Endometrial microvascular endothelial cells (primary cell): ENCODE measurements at regions not wholly inside any gene's neighbourhood (a gene's known extent, or its start where the extent isn't known, plus 50 kb on each side); places are given as distances from the start of the nearest gene placed in this dataset.

Experiments used
- in situ Hi-C: cut with HindIII; loops from 2 replicates; pipeline ENCODE4 v1.10.0; 2017; ENCODE audit warnings: low sequenced_read_pairs, low pct_unique_long_range_greater_than_20kb; ENCODE audit errors: inconsistent ontology term

DNA sequence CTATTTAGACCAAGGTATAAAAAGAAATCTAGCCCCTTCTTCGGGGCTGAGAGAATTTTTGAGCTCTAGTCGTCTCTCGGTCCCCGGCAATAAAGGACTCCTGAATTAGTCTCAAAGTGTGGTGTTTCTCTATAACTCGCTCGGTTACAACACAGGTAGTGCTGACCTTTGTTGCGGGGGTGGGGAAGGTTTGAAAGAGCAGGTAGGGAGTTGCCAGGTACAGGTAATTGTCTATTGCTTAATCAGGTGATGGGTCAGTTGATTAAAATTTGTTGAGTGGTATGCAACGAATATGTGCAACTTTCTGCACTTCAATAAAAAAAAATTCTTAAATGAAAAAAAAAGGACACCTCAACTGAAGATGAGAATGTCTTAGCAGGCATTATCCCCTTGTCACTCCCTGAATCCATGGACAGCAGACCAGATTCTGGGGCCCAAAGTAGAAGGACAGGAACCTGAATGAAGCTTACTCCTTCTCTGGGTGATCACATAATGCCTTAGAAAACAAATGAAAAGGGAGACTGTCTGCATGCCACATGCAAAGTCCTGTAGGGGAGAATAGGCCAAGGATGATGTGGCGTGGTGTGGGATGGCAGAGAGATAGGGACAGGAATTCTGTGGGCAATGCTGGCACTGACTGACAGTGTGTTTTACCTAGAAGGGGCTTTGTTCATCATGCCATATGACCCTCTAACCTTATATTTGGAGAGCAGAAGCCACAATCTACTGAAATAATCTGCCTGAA lies 157.6 kb upstream of the OLIG3 start:
- in situ Hi-C loops, result no loop called here

DNA sequence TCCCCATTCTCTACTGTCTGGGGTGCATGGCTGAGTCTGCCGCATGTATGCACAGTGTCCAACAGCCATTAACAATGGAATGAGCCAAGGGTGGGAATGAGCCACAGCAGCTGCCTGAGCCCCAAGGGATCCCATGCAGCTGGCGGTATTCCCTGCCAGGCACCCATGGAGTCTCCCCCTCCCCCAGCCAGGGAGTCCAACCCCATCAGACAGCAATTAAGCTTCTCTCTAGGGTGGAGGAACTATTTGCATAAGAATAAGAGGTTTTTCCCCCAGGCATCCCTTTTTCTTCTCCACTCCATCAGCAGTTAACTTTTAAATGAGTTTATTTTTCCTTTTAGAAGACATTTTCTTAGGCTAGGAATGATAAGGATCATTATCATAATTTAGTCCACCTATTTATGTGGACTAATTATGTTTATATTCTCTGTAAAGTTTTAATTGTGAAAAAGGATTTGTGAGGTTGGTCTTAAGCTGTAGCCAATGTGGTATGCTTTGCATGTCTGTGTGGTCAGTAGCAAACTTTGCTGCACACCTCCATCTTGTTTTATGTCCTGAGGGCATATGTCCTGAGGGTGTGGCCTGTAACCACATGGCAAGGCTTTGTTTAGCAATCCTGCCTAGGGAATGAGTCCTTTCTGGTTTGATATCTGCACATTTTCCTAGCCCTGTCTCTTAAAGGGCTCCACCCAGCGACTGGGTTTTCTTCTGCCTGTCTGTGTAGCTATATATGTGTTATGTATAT lies 158.9 kb upstream of the OLIG3 start:
- in situ Hi-C loops, result no loop called here

DNA sequence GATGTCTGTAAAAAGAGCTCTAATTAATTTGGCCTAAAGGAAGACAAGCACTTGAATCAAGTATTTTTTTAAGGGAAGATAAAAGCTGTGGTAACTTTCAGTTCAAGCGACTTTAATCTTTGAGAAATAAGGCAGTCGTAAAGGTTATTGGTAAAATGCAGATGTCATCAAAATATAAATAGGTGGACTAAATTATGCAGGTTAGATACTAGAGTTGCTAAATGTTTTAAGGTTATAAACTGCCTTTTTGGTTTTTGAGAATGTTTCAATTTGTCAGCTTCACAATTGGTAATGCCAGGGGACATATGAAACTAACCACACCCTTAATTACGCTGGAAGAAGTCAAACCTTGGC lies 159.5 kb upstream of the OLIG3 start:
- in situ Hi-C loops, result no loop called here

DNA sequence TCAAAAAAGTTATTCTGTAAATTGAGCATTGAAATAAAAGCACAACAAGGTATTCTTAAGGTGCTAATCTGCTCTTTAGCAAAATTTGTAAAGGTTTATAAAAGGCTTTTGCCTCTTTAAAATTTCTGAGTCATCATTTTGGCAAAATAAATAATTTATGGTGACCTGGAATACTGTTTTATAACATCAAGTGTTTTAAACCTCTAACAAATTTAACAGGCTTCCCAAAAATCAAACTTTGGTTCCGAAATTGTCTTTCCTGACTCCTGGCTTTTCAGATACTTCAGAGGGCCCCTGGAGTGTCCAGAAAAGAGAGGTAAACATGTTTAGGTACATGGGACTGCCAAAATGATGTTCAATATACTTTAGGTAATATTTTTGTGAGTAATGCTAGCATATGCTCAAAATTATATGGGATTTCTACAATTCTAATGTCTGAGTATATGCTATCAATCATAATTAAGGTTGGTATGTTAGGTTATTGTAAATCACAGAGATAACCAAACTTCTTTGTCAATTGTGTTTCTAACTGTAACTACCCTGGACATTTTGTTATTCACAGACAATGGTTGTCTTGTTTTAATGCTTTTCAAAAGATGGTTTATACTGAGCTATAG lies 160.3 kb upstream of the OLIG3 start:
- in situ Hi-C loops, result no loop called here

DNA sequence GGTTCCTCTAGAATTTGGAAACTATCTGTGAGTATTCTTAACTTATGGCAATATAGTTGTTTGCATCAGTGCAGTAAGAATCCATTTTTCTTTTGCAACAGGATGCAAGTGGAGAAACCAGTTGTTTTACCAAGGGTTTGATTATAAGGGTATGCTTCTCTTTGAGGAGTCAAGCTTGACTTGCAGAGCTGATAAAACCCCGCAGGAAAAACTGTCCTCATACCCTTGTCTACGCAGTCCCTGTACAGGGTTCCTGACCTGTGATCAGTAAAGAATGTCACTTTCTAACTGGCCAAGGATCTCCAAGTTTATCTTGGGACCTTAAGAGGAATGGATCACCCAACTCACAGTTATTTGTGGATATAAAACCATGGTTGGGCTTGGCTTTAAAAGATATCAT lies 161.1 kb upstream of the OLIG3 start:
- in situ Hi-C loops, result no loop called here

DNA sequence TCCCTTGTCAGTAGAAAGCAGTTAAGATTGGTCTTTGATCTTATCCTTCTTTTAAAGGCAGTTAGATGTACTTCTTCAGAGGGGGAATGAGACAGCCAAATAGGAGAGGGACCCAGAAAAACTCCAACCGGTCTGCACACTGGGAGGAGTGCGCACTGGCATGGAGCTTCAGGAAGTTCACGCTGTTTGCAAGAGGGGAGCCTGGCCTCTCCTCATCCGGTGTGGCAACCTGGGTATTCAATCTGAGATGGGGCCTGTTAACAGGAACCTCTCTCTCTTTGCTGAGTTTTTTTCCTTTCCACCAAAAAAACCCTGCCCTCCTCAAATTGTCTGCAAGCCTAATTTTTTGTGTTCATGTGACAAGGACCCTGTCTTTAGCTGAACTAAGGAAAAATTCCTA lies 162.5 kb upstream of the OLIG3 start:
- in situ Hi-C loops, result no loop called here

DNA sequence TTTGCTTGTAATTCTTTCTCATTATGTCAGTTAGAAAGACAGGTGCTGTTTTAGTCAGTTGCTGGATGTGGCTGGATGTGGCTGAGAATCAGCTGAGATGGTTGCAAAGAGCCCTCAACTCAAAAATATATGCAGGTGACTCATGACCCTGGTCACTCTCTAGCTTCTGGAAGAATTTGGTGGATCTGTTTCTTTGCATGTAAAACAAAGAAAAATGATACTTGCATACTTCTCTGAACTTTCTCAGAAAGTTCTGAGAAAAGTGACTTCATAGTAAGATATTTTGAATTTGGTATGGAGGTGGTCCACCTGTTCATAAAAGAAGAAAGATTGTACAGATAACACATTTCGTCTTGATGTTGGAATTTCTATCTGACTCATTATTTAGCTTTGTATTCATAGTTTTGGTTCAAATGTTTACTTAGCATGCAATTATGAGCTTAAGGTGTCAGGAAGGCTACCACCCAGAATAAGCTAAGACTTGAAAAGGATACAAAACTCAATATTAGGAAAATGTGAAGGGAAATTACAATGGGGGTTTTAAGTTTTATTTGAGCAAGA lies 163.2 kb upstream of the OLIG3 start:
- in situ Hi-C loops, result no loop called here

DNA sequence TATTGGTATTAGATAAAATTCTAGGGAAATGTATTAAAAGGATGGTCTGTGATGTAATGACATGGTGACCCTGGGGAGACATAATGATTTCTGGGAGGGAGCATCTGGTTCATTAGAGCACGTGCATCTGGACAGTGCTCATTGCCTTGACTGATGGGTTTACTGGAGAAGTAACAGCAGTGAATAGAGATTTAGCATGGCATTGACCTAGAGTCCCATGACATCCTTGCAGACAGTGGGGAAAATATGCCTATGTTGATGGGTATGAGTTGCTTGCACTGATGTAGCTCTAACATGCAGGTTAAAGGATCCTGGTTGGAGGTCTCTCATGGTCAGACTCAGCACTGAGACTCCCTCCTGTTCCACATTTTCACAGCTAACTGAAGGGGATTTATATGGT lies 164.1 kb upstream of the OLIG3 start:
- in situ Hi-C loops, result no loop called here

DNA sequence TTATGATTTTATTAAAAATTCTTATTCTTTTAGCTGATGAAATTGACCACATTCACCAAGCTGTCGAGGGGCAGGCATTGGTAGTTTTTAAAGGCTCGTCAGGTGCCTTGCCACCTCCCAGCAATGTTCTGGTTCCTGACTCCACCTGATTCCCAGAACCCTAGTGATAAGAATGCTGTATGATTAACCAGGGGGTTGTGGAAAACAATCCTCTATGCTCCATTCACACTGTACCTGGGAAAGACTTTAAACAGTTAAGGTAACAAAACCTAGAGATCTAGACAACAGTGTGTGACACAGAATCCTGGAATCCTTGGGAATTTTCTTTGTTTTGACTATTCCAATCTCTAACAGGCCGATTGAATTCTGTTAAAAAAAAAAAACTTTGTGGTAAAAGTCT lies 165.7 kb upstream of the OLIG3 start:
- in situ Hi-C loops, result no loop called here

DNA sequence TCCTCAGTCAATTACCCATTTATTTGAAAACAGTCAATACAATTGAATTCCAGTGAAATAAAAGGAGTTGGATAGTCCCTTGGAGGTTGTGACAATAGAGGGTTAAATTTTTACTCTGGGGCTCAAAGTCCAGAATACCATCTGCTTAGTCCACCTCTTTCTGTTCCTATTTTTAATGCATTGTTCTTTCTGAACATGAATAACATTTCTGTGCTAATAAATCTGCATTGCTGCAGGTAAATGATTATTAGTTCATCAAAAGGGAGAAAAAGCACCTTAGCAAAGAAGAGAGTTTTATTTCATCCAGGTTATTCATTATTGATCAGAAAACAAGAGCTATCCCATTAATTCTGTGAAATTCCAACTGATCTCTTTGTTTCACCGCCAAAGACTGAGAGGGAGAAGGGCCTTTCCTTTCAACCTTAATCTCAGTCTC lies 166.1 kb upstream of the OLIG3 start:
- in situ Hi-C loops, result no loop called here

DNA sequence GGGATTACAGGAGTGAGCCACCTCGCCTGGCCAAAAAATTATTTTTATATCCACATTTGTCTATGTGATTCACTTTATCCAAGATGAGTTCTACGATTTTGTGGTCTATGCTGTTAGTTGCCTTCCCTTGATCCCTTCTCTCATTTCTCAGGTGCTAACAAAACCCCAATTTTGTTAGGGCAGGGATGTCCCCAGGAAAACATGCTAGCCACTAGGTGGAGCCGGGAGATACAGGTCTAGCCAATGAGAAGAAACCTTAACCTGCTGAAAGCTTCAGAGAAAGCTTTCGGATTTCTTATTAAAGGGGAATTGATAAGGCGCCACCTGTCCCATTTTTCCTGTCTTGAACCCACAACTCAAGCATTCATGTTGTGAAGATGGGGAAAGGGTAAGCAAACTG lies 167.4 kb upstream of the OLIG3 start:
- in situ Hi-C loops, result no loop called here

DNA sequence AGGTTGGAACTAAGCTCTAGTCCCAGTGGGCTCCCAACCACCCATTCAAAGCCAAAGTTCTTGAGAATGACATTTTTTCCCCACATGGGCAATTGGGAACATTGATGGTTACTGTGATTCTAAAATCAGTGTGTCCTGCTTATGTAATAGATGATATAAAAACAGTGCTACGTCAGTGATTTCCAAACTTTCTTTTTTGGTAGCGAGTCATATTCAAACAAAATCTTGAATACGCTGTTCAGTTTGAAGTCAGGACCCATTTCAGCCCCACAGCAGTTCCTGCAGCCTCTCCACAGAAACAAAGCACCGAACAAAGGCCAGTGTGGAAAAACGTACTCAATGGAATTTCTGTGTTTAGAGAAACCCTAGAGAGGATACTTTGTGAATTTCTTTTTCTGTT lies 170.0 kb upstream of the OLIG3 start:
- in situ Hi-C loops, result no loop called here

DNA sequence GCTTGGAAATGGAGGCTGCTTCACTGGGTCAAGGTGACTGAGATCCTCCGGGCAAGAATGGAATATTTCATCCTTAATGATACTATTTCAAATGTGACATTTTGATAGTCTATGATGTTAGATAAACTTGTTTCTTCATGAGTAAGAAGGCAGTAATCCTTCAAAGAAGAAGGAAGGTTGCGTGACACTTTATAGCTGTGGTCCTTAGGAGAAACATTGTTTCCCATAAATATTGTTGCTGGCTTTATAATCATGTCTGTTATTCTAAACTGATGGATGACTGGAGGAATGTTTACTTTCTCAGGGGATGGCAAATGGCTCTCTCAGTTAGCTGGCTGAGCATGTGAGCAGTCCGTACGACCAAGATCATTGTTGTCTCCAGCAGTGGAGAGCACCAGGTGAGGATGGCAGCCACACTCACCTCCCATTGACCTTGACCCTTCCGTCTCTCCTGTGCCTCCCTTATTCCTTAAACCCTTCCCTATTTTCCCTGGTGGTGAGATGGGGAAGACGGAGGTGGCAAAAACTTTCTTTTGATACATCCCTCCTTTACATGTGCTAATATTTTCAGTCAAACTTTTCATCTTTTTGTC lies 171.2 kb upstream of the OLIG3 start:
- in situ Hi-C loops, result no loop called here

DNA sequence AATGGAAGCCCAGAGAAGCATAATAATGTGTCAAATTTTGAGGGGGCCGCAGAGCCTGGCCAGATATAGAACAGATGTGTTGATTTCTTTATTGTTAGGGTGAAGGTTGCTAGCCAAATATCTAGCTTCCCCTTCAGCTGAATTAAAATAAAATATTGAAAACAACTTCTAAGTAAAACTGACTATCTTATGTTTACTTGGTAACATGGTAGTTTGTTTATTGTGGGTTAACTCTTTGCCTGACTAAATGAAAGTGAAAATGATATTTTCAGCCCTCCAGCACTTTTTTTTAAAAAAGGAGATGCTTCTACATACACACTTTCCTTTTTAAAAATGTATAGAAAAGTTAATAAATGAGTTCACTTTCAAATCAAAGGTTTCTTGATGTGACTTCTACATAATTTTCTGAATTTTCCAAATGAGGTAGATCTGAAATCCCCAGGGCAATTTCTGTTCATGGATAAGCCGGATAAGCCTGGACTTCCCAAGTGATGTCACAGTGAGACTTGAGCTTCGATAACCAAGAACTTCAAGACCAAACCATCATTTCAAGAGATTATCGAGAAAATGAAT lies 172.1 kb upstream of the OLIG3 start:
- in situ Hi-C loops, result no loop called here

DNA sequence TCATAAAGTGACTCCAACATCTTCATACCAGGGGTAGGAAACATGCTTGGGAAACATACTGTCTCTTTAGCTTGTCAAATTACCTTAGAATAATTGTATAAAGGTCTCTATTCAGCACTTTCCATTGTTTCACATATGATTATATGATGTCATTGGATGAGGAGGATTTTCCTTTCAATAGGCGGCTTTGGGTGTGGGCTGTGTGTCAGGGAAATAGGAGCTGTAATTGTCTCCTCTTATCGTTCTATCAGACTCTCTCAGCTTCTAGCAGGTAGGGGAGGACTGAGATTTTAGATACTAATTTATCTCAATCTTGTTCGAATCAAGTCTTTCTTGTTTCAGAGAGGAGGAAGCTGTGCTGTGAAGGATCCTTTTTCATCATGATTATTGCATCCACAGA lies 179.4 kb upstream of the OLIG3 start:
- in situ Hi-C loops, result no loop called here

DNA sequence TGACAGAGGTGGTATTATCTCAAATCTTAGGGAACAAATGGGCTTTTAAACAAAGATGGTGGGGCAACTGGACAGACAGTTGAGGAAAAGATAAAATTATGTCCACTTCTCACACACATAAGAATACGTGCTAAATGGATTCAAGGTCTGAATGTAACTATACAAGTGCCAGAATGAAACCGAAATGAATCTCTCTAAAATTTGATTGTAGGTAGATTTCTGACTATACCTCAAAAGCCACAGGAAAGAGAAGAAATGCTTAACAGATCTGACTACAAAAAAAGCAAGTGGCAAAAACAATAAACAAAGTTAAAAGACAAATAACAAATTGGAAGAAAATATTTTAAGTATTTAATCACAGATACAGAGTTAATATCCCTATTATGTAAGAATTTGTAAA lies 182.7 kb upstream of the OLIG3 start:
- in situ Hi-C loops, result no loop called here

DNA sequence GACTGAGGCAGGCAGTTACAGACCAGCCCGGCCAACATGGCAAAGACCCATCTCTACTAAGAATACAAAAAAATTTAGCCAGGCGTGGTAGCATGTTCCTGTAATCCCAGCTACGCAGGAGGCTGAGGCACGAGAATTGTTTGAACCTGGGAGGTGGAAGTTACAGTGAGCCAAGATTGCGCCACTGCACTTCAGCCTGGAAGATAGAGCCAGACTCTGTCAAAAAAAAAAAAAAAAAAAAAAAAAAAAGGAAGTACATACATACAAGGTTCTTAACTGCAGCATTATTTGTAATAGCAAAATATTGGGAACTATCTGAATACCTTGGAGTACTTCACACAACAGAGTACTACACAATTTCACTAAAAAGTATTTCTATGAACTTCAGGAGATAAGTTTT lies 183.5 kb upstream of the OLIG3 start:
- in situ Hi-C loops, result no loop called here

DNA sequence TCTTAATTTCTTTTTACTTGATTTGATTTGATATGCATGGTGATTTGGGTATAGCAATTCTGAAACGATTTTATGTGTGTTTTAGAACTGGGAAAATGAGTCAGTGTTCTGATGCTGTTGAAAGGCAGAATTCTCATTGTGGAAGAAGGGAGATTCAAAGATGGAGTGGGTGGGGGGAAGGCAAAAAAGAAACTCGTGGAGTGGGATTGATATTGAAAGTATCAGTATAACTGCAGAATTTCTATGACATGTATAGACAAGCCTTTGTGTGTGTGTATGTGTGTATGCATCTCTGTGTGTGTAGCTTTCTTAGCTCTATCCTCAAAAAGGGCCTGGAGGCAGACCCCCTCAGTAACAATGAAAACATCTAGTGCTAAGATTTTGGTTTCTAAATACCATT lies 184.3 kb upstream of the OLIG3 start:
- in situ Hi-C loops, result no loop called here

DNA sequence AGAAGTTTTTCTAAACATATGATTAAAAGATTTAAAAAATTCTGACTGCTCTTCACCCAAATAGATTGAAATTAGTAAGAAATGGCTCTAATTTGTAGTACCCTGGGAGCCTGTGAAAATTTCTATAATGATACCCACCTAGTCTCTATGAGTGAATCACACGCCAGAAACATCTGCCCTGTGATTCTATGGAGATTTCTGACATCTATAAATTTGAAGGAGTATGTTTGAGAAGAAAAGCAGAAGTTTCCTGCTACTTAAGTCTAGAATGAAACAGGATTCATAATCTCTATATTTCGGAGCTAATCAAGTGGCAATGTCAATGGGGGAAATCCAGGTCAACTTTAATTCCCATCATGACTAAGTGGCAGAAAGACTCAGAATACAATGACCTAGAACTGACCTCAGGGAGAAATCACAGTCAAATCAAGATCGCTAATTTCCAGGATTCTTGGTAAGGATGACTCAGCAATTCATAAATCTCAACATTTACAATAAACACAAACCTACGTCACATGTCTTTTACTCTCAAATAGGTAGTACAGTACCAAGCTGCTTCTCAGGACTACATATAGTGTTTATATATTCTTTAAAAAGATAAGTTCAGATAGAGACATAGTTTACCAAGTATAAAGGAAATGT lies 186.2 kb upstream of the TNFAIP3 start:
- in situ Hi-C loops, result no loop called here
